HG03571 (cell line): ENCODE measurements at regions not wholly inside any gene's neighbourhood (a gene's known extent, or its start where the extent isn't known, plus 50 kb on each side); places are given as distances from the start of the nearest gene placed in this dataset.
"Not testable (repeated sequence)": the region's sequence is repeated elsewhere in the genome, so short reads cannot be mapped to it uniquely, and the experiment has no call there.

ENCODE experiments used
- ATAC-seq: cut with Tn5 transposase; IDR thresholded peaks from one replicate; pipeline ENCODE4 v1.9.1; 2021; ENCODE audit not compliant: unreplicated experiment

DNA sequence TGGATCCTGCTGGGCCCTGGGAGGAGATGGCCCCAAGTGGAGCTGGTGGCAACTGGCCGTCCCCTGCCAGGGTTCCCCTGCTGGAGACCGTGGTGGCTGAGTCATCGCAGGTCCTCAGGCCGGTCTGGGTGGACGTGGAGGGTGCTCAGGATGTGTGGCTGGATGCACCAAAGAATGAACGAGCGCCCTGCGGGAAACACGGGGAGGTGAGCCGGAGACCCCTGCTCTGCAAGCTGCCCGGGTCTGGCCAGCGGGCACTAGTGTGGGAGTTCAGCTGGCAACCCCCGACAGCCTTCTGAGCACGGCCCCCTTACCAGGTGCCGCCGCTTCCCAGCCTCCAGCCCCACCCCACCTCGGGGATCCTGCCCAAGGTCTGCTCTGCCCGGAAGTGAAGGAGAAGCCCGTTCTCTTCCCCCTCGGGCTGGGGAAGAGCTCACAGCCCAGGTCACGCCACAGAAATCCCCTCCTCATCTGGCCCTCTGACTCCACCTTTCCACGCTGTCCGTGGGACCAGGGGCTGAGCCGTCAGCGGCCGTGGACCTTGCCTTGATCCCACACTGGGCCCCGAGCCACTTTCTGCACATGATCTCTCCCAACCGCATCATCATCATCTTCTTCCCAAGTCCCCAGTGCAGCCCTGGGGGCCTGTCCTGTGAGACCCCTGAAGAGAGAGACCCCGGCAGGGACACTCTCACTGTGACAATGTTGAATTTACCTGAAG is 165.5 kb downstream of the KIF26A start:
- ATAC-seq: no peak

- ATAC-seq: no peak
Observed at GRCh38 chr14:104304451-104305351, 166.3 kb downstream of the KIF26A start.

- no peak for ATAC-seq
Observed at GRCh38 chr14:104305511-104306449, 167.4 kb downstream of the KIF26A start.

DNA sequence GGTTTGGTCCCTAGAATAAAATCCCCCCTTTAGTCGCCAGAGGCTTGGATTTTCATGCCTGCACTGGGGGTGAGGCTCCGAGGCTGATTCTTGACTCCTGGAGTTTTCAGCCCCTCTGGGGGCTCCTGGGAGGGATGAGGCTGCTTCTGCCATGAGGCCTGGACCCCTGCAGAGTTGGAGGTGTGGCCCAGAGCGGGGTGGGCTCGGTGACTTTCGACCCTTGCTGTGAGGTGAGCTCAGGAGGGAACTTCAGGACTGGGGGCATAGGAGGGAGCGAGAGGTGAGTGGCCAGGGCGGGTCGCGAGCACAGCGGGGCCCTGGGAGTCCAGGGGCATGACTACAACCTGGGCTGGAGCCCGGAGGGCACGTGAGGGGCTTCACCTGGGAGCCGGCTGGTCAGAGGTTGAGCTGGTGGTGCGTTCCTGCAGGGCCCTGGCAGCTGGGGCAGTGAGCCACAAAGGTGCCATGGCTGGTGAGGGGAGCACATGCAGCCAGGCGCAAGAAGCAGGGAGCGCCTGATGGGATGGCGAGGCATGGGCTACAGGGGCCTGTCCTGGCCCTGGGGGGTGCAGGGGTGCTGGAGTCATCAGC is 168.2 kb downstream of the KIF26A start:
- no peak for ATAC-seq

- no peak for ATAC-seq
Observed at GRCh38 chr14:104307246-104307626, 168.8 kb downstream of the KIF26A start.

DNA sequence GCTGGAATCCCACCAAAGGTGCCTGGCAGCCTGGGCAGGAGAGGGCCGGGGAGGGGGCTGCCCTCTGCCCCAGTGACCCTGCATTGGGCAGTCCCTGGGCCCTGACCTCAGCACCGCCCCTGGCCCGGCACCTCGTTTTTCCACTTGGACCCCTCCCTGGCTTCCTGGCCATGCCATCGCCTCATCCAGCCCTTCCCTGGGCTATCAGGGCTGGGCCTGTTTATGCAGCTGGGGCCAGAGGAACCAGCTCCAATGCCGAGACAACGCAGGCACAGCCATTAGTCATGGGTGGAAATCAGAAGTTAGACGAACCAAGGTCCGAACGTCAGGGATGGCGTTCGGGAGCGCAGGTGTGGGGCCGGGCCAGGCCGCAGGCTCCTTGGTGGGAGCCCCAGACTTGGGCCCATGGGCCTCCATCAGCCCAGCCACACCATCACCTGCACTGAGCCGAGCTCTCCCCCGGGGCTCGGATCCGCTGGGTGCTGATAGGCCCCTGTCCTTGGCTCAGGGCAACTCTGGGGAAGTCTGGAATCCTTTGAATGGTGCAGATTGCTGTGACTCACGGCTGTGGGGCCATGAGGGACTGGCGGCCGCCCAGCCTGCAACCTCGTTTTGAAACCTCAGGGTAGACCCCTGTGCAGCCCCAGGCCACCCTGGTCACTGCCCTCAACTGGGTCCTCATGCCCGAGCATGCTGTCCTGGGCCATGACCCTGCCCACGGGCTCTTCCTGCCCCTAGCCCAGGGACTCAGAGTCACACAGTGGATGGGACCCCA is 169.4 kb downstream of the KIF26A start:
- no peak for ATAC-seq

DNA sequence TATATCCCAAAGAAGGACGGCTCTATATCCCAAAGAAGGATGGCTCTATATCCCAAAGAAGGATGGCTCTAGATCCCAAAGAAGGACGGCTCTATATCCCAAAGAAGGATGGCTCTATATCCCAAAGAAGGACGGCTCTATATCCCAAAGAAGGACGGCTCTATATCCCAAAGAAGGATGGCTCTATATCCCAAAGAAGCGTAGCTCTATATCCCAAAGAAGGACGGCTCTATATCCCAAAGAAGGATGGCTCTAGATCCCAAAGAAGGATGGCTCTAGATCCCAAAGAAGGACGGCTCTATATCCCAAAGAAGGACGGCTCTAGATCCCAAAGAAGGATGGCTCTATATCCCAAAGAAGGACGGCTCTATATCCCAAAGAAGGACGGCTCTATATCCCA is 170.1 kb downstream of the KIF26A start:
- not testable (repeated sequence) for ATAC-seq

- ATAC-seq: no peak
Observed at GRCh38 chr14:104309657-104310369, 171.4 kb downstream of the KIF26A start.

DNA sequence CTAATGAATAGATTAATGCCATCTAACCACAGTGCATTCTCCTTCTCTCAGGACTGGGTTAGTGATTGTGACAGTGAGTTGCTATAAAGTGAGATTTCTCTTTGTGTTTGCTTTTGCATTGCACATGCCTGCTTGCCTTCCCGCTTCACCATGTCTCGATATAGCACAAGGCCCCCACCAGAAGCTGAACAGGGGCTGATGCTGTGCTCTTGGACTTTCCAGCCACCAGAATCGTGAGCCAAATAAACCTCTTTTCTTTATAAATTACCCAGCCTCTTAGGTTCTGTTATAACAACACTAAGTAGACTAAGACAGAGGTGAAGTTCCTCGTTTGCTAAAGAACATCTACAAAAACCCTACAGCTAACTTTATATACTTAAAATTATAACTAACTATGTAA is 173.0 kb downstream of the KIF26A start:
- no peak for ATAC-seq

GRCh38 chr14:104313674-104314073 is 175.3 kb downstream of the KIF26A start:
- ATAC-seq: no peak

DNA sequence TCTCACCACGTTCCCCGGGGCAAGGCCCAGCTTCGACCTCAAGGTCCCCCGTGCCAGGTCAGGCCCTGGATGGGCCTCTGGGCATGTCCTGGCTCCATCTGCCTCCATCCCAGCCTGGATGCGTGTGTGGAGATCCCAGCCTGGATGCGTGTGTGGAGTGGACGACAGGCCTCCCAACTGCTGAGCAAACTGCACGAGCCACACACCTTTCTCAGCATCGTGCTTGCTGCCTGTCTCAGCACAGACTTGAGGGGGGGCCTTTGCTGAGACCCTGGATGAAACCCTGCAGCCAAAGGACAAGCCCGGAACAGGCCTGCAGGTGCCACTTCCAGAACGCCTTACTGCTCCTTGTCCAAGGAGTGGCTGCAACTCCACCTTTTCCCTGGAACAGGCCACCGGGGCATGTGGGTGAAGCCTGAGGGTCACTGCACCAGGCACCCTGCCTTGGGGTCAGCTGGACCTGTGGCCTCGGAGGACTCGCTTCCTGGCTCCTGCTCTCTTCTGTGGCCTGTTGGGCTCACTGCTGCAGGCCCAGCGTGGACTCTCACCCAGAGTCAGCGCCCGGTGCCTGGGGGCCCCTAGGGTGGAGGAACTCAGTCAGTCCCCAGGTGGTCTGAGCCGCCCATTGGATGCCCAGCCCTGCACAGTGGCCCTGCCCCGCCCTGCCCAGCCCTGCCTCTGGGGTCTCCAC is 176.0 kb downstream of the KIF26A start:
- no peak for ATAC-seq

DNA sequence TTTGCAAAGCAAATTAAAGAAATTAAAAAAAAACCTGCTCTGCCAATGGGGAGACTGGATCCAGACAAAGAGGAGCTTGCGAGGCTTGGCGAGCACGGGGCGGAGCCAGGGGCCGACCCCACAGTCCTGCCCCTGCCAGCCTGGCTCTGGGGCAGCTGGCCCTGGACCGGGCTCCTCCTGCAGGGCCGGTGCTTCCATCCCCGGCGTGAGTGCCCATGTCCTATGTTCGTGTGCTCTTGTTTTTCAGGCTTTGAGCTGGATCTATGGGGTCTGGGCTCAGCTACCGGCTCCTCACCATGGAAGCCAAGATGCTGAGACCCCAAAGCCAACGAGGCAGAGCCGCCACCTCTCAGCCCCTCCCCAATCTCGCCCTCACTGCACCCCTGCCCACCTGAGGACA is 176.8 kb downstream of the KIF26A start:
- no peak for ATAC-seq

DNA sequence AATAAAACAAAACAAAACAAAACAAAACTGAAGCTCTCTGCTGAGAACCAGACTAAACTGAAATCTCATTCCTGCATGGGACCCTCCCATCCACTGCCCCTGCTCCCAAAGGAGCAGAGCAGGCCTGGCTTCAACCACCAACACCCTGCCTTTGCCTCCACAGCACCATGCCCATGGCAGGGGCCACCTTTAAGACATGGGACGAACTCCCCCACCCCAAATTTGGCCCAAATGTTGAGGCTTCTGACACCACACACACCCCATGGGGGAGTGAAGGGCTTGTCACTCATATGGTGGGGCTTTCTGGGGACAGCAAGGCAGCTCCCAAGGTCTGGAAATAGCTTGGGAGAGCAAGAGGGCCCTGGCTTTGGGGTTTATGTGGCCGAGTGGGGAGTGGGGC is 177.2 kb downstream of the KIF26A start:
- no peak for ATAC-seq

DNA sequence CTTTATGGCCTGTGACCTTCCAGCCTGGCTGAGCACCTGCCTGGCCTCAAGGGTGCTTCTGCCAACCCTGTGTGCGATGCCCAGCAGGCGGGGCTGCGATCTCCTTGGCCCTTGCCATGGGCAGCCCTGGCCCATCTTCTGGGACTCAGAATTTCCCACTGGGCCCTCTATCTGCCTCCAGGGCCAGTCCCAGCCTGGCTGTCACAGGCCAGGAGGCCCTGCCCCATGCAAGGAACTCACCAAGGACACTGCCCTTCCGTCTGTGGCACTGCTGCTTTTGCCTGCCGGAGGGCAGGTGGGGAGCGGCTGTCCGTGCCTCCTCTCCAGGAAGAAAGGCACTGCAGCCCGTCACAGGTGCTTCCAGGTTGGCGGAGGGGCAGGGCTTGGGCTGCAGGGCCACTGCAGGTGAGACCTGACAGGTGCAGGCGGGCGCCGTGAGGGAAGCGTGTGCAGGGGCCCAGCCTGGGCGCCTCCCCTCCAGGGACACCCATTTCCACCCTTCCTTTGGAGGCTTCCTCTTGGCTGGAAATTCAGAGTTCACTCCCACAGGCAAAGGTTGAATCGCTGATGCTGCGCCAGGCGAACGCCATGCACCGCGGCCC is 177.8 kb downstream of the KIF26A start:
- no peak for ATAC-seq

DNA sequence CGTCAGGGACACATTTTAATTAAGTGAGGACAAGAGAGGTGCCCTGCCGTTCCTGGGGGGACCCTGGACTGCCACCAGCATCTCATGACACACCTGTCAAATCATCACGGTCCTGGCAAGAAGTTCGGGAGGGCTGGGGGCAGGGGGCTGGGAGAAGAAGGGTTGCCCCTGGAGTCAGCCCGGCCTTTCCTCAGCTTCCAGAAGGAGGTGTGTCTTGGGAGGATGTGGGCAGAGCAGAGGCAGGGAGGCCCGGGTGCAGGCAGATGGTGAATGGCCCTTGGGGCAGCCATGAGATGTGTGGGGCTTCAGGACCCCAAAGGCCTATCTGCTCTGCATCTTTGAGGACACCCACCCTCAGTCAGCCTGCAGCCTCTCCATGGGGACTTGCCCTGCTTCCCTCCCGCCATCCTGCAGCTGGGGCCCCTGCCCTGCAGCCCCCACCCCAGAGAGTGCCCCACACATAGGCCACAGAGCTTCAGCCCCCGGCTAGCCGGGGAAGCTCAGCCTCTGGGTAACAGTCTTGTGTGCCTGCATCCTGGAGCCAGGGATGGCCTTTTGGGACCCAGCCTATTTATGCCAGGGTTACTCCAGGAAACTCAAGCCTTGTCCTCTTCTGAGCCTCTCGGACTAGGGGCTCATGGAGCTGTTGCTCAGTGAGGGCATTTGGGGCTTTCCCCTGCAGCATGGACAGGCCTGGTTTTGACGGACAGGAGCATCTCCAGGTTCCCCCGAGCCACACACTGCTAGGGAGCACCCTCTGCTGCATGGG is 178.5 kb downstream of the KIF26A start:
- ATAC-seq: no peak

DNA sequence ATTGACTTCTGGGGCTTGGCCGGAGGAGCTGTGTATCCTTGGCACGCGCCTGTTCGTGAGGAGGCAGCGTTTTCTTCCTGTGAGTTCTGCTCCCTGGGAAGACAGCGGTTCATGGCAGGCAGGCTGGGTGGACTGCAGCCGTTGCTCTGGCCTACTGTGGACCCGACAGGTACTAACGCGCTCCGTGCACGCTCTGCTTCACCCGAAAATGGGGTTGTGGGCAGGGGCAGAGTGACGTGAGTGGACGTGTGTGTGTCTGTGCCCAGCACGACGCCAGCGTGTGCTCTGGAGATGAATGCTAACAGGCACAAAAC is 179.1 kb downstream of the KIF26A start:
- no peak for ATAC-seq

GRCh38 chr14:104317975-104318557 is 179.7 kb downstream of the KIF26A start:
- no peak for ATAC-seq
